HG02885 (cell line): ENCODE measurements at regions not wholly inside any gene's neighbourhood (a gene's known extent, or its start where the extent isn't known, plus 50 kb on each side); places are given as distances from the start of the nearest gene placed in this dataset.
"Not testable (repeated sequence)": the region's sequence is repeated elsewhere in the genome, so short reads cannot be mapped to it uniquely, and the experiment has no call there.

Source experiments
- ATAC-seq: cut with Tn5 transposase; IDR thresholded peaks from one replicate; pipeline ENCODE4 v1.9.1; 2021; ENCODE audit warnings: mild to moderate bottlenecking; ENCODE audit not compliant: unreplicated experiment, poor library complexity

DNA sequence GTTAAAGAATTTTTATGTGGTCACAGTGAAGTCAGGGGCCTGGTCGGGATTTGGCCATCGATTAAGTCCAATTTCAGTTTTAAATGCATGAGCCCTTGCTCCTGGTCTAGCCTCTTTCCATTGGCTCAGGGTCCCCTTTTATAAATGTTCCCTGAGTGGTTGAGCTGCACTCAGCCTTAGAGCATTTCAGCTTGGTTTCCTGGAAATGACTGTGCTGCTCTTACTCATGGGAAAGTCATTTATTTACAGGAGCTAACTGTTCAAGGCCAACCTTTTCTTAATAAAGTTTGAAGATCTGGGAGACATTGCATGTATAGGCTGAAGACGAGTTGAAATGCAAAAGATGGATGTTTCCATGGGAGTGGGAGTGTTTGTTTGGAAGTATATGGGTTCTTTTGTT lies 98.8 kb upstream of the CLNK start:
- ATAC-seq: no peak

DNA sequence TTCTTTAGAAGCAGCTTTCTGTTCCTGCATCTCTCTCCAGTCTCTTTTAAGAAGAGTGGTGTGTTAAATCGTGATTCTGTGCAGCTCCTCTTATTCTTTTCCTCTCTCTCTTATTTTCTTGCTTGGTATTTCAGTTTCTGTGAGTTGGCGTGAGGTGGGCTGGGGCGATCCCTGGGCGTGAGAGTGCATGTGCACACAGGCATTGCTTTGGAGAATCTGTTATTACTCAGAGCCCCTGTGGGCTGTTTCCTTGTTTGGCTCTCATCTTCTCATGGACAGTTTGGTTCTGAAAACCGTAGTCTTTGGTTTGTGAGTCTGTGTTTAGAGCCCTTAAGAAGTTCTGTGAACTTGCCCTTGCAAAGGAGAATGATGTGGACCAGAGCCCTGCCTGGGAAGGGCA lies 97.2 kb upstream of the CLNK start:
- peak; percentile 94 for ATAC-seq

DNA sequence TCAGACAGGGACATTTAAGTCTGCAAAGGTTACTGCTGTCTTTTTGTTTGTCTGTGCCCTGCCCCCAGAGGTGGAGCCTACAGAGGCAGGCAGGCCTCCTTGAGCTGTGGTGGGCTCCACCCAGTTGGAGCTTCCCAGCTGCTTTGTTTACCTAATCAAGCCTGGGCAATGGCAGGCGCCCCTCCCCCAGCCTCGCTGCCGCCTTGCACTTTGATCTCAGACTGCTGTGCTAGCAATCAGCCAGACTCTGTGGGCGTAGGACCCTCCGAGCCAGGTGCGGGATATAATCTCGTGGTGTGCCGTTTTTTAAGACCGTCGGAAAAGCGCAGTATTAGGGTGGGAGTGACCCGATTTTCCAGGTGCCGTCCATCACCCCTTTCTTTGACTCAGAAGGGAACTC lies 96.2 kb upstream of the CLNK start:
- not testable (repeated sequence) for ATAC-seq

DNA sequence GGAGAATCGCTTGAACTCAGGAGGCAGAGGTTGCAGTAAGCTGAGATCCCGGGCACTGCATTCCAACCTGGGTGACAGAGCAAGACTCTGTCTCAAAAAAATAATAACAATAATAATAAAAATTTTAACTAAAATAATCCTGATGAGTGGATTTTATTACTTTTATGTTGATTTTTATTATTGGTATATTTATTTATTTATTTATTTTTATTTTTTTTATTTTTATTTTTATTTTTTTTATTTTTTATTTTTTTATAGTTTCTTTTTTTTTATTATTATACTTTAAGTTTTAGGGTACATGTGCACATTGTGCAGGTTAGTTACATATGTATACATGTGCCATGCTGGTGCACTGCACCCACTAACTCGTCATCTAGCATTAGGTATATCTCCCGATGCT lies 90.6 kb upstream of the CLNK start:
- not testable (repeated sequence) for ATAC-seq

DNA sequence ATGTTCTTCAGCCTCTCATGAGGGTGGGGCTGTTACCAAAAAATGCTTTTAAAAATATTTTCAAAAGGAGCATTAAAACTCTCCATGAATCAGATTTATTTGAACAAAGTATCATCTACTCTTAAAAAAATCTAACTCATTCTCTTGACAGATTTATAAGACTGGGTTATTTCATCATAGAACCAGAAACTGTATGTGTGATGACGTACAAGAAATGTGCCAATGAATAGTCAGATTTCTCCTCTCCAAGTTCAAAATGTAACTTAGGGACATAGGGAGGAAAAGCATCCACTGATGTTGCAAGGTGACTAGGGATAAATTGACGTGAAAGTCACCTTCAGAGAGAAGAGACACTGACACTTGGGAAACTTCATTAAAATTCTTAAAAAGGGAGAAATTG lies 89.1 kb upstream of the CLNK start:
- ATAC-seq: no peak

DNA sequence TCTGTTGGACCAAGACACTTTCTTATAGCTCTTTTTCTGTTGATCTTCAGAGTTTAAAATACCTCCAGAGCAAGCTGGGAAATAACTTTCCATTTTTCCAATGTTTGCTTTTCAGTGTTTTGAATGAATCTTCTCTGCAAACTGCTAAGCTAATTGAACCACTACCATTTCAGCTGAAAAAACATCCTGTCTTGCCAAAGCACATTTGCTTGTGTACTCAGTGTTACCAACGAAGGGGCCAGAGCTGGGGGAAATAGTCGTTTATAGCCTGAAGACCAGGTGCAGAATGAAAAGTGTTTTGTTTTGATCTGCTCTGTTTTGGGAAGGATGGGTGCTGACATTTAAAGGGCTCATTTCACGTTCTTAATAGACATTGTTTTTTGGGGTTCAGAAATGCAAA lies 88.4 kb upstream of the CLNK start:
- ATAC-seq: no peak

DNA sequence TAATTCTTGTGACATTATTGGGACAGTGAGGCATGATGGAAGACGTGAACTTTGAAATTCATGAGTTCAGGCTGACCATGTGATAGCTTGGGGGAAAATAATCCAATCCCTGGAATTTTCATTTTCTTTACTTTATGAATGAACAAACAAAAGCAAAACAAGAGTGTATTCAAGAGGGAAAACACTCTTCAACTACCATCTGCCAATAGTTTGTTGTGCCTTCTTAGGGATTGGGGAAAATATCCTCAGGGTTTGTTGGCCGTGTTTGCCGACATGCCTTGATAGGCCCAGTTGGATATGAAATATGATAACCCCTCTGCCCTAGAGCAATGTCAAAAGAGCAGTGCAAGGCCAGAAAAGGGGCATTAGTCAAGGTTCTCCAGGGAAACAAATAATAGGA lies 80.8 kb upstream of the CLNK start:
- ATAC-seq: no peak

DNA sequence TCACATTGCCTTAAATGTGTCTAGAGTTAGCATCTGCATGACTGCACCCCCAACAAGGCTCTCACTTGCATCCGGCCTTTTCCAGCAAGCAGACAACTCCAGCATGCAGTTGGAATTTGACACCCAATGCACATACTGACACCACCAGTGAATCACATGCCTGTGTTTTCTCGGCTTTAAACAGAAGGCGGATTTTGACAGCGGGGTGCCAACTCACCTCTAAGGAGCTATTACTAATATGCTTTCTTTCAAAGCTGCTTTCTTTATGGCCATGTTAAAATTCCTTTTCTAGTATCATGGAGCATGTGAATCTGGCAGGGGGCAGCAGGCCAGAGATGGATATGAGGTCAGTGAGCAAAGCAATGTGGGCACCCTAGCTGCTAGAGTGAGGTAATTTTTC lies 78.0 kb upstream of the CLNK start:
- ATAC-seq: no peak

DNA sequence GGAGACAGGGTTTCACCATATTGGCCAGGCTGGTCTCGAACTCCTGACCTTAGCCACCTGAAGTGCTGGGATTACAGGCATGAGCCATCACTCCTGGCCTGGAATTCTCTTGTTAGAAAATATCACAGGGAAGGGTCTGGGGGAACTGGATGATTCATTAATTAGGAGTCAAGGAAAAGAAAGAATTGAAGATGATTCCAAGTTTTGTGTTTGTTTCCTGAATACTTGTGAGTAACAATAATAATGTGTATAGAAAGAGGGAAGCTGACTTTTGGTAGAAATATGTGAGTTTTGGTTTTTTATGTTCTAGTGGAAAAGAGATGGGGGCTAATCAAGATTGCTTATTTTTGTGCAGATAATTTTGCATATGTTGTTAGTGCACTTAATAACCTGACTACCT lies 77.3 kb upstream of the CLNK start:
- no peak for ATAC-seq

DNA sequence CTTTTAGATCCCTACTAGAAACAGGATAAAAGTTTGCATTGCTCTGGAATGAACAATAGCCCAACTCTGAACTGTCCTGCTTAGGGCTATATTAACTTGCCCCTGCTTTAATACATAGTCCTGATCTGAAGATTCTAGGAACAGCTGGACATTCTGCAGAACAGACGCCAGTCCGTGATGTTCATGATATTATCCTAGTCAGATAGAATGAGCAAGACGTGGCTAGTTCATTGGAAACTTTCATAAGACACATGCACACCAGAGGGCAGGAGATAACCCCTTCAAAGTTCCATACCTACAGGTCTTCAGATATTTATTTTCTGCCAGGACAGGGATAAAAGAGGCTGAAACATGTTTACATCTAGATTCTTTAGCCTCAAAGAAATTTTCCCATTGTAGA lies 75.5 kb upstream of the CLNK start:
- ATAC-seq: no peak

DNA sequence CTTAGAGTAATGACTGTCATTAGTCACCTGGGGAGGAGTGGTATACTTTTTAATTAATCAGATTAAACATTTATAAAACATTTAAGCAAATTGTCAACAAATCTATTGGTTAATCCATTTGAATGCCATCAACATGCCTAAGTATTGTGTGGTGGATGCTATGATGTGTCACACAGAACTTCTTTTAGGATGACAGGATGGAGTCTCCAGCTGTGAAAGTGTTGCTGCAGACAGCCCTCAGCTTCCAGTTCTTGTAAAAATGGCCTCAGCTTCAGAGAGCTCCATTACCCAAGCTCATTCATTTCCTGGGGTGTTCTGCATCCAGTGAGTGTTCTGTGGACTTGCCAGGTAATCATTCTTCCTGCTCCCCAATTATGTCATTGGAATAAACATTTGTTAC lies 74.3 kb upstream of the CLNK start:
- ATAC-seq: no peak

DNA sequence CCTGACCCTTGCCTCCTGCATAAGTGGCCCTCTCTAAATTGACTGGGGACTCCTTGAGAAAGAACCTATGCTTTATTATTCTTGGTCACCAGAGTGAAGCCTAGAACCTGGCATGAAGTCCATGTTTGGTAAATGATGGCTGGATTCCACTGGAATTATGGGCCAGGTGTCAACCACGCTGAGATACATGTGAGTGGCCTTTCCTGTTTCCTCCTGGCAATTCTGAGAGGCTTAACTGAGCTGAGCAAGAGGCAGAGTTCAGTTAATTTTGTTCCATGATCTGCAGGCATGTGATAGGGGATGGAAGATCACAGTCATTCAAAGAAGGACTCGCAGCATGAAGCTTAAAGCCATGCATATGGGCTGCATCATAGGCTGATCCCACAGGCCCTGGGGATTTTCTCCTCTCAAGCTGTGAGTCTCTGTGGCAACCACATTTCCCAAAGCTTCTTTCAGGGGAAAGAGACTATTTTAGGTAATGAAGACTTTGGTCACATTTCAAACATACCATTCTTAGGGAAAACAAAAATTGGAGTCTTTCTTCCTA lies 69.4 kb upstream of the CLNK start:
- ATAC-seq: no peak

DNA sequence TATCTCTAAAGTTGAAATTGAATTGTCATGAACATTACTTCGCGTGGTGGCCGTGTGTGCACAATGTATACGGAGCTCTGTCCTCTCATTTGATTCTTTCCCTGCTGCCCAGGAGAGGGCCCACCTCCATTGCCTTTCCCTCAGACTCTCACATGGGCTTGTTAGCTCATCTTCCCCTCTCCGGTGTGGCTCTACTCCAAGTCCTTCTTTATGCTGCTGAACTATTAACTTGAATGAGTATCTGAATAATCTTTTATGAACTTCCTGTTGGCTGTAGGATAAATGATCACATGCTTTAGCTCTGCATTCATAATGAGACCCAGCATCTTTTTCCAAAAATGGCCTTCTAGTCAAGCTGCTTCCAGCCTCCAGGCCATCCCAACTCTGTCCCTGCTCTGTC lies 68.8 kb upstream of the CLNK start:
- ATAC-seq: no peak

DNA sequence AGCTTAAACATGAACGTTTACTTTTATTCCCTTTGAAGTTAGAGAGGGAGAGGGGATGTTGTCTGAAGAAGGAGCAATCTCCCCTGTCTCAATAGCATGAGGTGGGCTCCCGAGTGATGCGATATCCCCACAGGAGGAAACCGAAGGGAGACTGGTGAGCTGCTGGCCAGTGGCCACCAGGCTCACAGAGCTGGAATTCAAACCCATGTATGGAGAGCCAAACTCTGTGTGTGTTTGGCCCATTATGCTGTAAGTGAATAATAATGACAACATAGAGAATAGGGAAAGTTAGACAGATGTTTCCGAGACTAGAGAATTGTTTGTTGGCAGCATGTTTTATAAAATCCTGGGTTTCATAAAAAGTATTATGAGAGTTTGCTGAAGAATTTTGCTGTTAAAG lies 66.1 kb upstream of the CLNK start:
- ATAC-seq: no peak

DNA sequence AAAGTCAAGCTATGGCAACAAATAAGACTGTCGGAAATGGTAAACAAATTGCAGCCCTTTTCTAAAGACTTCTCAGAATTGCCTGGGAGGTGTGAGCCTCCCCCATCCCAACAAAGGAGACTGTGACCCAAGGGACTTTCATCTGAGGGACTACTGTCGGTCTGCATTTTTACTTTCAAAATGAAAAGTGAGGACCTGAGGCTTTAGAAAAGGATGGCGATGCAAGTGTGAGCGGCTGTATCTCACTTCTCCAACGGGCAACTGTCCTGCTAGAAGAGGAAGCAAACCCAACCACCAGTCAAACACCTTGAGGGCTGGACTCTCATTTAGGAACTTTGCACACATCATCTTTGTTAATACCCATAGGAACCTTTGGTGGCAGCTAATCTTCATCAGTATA lies 62.6 kb upstream of the CLNK start:
- ATAC-seq: peak; percentile 46

DNA sequence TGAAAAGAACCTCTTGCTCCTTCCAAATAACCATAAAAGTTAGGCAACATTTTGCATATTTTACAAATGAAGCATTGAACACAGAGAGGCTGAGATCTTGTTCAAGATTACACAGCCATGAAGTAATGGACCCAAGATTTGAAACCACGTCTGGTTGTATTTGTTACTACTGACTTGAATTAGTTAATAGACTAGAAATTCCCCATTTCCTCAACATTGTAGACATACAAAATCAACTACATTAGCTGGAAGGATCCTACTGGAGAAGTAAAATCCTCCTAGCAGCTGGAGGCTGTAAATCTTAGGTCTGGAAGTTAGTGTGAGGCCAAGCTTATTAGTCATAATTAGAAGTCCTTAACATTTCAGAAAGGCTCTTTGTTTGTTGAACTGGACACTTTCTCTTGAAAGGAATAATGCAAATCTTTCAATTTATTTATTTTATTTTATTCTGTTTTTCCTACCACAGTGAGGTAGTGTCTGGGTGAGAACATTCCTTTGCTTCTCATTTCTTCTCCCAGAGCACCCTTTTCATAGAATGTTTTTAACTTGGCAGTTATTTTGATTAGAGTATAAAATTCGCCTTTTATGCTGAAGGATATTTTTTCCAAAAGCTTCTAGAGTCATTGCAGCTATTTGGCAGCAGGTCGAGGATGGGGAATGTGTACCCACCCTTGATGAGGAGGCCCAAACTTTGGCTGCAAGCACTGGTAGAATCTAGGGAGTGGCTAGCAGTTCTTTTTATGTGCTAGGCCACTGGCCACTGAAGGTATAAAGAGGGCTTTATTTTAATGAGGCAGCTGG lies 62.0 kb upstream of the CLNK start:
- no peak for ATAC-seq

DNA sequence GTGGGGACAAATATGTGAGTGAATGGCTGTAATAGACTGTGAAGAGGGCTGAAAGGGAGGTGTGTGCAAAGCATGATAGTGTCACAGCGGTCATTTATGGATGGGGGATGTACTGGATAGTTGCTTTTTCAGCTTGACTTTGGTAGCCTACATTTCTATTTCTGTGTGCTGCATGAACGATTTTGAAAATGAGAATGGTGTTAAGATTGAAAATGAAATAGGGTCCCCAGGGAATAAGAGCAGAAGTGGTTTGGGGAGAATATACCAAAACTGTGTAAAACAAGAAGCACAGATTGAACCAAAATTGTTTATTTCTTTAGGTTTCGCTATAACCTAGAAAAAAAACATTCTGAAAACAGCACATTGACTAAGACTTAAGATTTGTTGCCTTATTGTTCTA lies 58.8 kb upstream of the CLNK start:
- ATAC-seq: peak; percentile 71

DNA sequence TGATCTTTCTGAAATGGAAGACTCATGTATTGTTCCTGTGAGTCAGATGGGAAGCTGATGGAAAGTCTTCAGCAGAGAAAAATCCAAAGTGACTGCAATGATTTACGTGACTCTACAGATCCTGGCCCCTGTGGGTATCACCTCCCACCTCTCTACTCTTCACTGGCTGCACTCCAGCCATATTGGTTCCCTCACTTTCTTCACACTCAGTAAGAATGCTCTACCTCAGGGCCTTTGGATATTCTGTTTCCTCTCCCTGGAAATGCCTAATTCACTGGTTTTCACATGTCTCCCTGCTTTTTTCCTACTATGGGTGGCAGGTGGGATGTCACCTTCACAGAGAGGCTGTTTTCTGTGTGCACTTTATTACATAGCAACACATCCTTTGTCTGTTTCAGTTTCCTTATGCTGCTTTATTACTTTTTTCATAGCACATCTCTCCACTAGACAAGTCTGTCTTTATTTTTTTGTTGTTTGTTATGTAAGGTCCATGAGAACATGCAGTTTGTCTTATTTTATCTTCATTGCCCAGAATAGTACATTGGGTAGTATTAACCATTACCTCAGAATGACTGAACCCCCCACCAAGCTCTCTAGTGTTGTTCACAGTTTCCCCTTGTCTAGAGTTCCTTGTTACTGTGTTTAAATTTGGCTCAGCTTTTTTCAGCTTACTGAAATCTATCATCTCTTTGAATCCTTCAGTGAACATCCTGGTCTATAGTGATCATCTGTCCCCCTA lies 57.6 kb upstream of the CLNK start:
- peak; percentile 51 for ATAC-seq

DNA sequence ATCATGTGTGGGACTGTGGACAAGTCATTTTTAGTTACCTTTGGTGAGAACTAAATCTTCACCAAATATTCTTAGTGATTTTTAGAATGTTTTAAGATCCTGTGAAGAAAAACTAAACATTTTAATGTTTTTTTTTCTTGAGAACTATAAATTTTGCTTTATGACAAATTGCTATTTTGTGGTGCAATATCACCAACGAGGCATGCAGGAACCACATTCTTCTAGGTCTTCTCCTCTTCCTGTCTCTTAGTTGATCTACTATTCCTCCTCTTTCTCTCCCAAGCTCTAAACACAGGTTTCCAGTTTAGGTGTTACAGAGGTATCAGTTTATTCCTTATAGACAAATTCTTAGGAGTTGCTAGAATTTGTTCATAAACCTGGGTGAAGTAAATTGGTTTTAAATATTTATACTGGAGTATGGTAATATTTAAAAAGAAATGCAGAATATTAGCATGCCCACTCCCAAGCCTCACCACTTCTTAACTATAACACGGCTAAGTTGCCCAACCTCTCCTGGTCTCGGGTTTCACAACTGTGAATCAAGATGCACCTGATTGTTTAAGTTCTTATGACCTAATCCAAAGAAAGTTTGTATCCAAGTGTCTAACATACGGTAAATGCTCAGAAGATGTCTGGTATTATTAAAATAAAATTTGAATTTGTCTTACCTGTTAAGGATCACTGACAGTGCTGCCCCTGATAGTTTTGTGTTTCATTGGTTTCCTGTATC lies 56.5 kb upstream of the CLNK start:
- ATAC-seq: no peak

DNA sequence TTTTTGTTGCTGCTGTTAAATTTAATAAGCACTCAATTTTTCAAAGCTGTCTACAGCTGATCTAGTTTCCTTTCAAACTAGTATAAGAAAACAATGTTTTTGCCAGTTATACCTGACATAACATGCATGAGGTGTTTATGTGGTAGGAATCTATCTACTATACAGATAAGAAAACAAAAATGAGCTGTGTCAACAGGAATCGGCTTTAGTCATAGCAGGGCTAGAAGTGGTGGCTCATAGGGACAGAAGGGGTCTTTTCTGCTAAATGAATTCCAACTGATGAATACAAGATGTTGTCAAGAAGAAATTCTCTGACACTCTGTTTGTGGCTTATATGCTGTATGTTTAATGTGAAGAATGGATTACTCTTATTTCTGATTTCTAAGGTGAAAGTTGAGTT lies 55.7 kb upstream of the CLNK start:
- no peak for ATAC-seq

DNA sequence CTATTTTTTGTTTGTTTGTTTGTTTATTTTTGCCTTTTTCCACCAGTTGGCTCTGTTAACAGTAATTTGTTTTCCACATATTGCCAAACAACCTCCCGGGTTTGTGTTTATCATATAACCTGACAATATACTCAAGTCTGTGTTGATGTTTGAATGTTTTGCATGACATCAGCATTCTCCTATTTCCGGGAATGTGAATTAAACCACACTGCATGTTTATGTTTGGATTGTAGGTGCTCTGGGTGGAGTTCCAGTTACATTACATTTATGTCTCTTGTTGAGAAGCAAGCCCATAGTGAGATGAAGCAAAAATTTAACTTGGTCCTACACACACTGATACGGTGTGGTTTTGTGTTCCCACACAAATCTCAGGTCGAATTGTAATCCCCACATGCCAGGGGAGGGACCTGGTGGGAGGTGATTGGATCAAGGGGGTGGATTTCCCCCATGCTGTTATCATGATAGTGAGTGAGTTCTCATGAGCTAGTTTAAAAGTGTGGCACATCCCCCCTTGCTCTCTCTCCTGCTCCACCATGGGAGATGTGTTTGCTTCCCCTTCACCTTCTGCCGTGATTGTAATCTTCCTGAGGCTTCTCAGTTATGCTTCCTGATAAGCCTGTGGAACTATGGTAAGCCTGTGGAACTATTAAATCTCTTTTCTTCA lies 54.4 kb upstream of the CLNK start:
- ATAC-seq: no peak
